GM19324 (cell line): ENCODE measurements at regions not wholly inside any gene's neighbourhood (a gene's known extent, or its start where the extent isn't known, plus 50 kb on each side); places are given as distances from the start of the nearest gene placed in this dataset.
"Not testable (repeated sequence)": the region's sequence is repeated elsewhere in the genome, so short reads cannot be mapped to it uniquely, and the experiment has no call there.

Experiments used
- ATAC-seq: cut with Tn5 transposase; IDR thresholded peaks from one replicate; pipeline ENCODE4 v1.9.1; 2021; ENCODE audit warnings: mild to moderate bottlenecking, moderate library complexity; ENCODE audit not compliant: unreplicated experiment, low FRiP score

DNA sequence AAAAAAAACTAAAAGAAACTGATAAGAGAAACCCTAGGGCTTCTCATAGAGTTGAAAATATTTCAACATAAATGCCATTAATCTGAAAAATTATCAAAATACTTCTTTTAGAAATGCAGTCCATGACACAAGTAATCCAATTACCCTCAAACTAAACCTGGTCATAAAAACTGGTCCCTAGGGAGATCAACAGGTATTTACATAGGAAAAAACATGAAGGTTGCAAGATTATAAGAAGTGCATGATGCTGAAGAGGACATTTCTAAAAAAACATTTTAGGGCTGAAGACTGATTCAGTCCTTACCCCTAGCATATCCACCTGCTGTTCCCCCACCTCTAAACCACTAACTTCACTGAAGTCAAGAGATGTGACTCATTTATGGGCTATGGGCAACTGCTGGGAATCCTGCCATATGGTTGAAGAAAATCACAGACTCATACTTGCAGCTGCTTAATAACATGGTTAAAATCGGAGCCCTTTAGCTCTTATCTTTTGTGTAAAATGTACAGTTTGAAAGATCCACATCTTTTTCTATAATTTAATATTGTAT, 131.0 kb upstream of the RUNX1 start:
- ATAC-seq = no peak

DNA sequence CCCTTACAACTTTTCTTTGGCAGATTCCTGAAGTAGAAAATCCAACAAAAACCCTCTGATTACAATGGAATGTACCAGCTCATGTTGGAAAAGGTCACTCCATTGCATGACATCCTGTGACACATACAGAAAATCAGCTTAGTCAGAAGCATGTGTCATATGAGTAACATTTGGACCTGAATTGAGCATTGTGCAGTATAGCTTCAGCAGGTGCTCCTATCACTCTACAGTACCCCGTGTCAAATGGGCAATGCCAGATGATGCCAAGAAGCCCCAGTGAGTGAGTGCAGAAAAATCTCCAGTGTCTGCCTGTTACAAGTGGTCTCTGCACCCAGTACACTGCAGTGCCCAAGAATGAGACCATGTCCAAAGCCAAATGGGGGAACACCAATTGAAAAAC, 129.7 kb upstream of the RUNX1 start:
- ATAC-seq = no peak

DNA sequence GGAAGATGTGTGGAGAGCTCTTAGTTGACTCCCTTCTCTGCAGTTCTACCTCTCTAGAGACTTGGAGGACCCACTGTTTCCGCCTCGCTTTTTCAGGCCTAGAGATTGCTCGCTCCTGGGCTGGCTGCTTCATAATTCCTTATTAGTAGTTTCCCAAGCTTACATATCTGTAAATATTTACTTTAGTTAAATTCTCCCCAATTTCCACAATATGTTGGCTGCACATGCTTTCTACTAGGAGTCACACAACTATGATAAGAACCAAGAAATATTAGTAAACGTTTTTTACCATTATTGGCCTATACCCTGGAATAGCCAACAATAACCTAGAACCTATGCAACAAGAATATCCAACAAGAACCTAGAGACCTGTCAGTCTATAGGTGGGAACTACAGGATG, 129.0 kb upstream of the RUNX1 start:
- no peak for ATAC-seq

GRCh38 chr21:35172231-35172630, 123.1 kb upstream of the RUNX1 start:
- ATAC-seq = no peak

- no peak for ATAC-seq
Measured at GRCh38 chr21:35171385-35171784, 122.3 kb upstream of the RUNX1 start.

GRCh38 chr21:35170818-35171217, 121.7 kb upstream of the RUNX1 start:
- no peak for ATAC-seq

DNA sequence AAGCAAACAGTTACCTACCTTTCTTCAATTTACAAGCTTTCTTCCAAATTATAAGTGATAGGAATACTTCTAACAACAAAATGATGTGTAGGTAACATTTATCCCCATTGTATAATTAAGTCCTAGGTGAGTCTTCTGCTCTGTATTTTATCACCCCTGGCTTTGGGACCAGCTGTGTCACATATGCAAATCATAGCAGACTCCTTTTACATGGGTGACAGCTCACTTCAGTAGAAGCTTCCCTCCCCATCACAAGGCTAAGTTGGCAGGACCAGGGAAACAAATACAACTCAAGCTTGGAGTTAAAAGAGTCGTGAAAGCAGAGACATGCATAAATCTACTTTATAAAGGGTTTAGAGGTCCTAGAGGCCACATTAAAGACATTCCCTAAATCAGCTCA, 121.1 kb upstream of the RUNX1 start:
- ATAC-seq = no peak

DNA sequence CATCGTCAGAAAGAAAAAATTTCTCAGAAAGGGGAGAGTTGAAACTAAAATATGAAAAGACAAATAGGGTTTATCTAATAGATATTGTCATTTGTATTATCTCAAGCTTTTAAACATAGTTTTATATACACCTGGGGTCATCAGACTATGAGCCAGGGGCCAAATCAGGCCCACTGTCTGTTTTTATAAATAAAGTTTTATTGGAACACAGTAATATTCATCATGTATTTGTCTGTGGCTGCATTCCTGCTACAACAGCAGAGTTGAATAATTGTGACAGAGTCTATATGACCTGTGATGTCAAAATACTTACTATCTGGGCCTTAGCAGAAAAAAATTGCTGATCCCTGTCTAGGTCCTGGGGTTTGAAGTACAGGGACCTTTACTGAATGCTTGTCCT, 120.5 kb upstream of the RUNX1 start:
- ATAC-seq = no peak

- ATAC-seq = no peak
Measured at GRCh38 chr21:35168735-35169134, 119.6 kb upstream of the RUNX1 start.

GRCh38 chr21:35164971-35165483, 115.9 kb upstream of the RUNX1 start:
- ATAC-seq = no peak

GRCh38 chr21:35164380-35164779, 115.3 kb upstream of the RUNX1 start:
- ATAC-seq = no peak

- ATAC-seq = no peak
Measured at GRCh38 chr21:35163411-35163810, 114.3 kb upstream of the RUNX1 start.

DNA sequence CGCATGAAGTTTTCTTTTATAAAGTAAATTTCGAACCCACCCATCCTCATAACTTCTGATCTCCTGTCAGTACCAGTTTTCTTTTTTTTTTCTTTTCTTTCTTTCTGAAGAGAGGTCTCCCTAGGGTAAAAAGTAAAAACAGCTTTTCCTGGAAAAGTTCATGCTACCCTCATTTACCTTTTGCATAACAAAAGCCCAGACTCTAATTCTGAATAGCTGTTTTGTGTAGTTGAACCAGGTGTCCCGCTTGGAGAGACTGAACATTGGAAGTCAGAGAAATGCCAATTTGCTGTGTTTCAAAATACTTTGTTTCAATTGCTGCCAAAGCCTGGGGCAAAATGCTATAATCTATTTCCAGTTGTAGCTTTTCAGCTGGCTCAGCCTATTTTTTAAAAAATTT, 113.7 kb upstream of the RUNX1 start:
- no peak for ATAC-seq

DNA sequence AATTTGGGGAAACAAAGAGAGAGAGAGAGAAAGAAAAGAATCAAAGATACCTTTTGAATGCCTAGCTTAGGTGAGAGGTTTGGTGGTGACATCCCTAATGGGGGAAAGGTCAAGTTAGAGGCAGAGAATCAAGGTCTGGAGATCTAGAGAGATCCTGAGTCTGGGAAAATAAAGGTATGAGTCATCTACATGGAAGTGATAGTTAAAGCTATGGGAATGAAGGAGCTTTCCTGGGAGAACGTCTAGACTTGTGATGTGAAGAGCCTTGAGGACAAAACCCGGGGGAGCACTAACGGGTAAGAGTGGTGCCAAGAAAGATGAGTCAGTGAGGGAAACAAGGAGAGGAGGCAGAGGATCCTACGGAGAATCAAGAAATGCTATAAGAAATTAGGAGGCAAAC, 110.8 kb upstream of the RUNX1 start:
- ATAC-seq = no peak

DNA sequence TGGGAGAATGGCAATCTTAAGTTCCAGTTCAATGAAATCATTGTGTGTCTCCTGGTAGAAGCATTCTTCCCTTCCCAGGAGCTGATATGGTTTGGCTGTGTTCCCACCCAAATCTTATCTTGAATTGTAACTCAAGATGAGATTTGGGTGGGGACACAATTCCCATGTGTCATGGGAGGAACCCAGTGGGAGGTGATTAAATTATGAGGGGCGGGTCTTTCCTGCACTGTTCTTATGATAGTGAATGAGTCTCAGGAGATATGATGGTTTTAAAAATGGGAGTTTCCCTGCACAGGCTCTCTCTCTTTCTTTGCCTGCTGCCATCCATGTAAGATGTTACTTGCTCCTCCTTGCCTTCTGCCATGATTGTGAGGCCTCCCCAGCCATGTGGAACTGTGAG, 108.3 kb upstream of the RUNX1 start:
- not testable (repeated sequence) for ATAC-seq

GRCh38 chr21:35156293-35157278, 107.5 kb upstream of the RUNX1 start:
- ATAC-seq = no peak

DNA sequence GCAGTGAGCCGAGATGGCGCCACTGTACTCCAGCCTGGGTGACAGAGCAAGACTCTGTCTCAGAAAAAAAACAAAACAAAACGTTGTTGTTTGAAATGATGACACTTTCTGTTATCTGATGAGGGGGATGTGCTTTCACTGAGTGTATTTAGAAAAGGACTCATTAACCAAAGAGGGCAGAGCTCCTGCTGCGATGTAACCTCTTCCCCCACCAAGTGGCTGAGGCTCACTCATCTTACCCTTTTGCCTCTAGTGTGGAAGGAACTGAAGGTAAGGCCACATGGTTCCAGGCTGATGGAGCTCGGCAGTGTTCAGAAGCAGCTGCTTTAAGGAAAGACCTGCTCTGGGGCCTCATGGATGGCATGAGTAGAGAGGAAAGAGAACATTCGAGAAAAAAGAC, 105.7 kb upstream of the RUNX1 start:
- ATAC-seq = no peak

GRCh38 chr21:35153671-35154070, 104.6 kb upstream of the RUNX1 start:
- ATAC-seq = no peak

DNA sequence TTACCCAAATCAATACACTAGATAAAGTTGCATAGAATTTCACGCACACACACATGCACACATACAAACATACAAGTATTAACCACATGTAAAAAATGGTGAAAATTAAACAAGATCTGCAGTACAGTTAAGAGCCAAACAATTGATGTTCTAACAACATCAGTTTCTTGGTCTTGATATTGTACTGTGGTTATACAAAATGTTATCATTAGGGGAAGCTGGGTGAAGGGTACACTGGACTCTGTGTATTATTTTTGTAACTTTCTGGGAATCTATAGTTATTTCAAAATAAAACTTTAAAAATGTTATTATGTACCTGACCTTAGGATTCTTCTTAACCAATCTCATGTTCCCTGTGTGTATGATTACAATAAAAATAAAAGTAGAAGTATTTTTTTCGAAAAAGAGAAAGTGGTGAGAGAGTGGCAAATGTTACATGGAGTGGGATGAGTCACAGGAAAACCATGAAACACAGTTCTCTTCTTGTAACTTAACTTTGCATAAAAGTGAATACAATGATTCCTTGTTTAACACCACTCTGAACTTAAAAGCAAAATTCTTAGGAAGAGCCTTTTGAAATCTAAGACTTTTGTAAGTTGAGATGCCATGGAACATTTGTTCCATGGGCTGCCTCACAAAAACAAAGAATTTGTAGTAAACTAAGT, 101.6 kb upstream of the RUNX1 start:
- no peak for ATAC-seq

DNA sequence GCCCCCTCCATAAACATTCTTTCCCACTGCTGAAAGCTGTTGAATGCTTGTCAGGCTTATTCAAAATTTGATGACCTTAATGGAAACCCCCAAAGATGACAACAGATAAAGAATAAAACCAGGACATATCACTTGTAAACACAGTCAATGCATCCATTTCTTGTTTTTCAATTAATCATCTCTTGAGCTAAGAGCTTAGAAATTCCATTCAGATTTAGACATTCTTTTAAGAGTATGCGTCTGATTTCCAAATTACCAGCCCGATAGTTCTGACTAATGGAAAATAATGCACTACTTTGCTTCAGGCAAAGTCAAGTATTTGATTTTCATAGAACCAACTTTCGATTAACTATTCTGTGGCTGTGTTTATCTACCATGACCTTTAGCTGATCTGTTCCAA, 100.6 kb upstream of the RUNX1 start:
- no peak for ATAC-seq

GRCh38 chr21:35147439-35147838, 98.3 kb upstream of the RUNX1 start:
- no peak for ATAC-seq
